WI38 (cell line): ENCODE measurements at regions not wholly inside any gene's neighbourhood (a gene's known extent, or its start where the extent isn't known, plus 50 kb on each side); places are given as distances from the start of the nearest gene placed in this dataset.
"Not testable (repeated sequence)": the region's sequence is repeated elsewhere in the genome, so short reads cannot be mapped to it uniquely, and the experiment has no call there.

ENCODE experiments used
- H3K4me3 ChIP-seq: 2 replicates; pipeline ENCODE4 v1.5.1; 2011; ENCODE audit warnings: low read depth, mild to moderate bottlenecking, control low read depth, low read length
- TF ChIP-seq, protein P1 (sequence below): IDR thresholded peaks from 2 replicates; pipeline ENCODE4 v1.5.1; 2012; ENCODE audit warnings: low read depth, mild to moderate bottlenecking, control low read depth, low read length

DNA sequence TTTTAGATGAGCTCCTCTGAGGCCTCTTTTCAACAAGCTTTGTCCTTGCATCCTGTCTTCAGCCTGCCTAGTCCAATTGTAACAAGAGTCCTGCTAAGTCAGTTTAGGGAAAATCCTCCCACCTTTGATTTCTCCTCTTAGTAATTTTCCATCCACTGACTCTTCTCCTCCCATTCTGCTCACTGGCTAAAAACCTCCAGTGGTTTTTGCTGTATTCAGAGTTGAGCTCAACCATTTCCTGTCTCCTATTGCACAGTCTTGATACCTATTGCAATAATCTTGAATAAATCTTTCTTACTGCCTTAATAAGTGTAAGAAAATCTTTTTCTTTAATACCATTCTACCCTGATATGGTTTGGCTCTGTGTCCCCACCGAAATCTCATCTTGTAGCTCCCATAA, 117.8 kb upstream of the ENPP6 start:
- TF ChIP-seq, protein P1, sequence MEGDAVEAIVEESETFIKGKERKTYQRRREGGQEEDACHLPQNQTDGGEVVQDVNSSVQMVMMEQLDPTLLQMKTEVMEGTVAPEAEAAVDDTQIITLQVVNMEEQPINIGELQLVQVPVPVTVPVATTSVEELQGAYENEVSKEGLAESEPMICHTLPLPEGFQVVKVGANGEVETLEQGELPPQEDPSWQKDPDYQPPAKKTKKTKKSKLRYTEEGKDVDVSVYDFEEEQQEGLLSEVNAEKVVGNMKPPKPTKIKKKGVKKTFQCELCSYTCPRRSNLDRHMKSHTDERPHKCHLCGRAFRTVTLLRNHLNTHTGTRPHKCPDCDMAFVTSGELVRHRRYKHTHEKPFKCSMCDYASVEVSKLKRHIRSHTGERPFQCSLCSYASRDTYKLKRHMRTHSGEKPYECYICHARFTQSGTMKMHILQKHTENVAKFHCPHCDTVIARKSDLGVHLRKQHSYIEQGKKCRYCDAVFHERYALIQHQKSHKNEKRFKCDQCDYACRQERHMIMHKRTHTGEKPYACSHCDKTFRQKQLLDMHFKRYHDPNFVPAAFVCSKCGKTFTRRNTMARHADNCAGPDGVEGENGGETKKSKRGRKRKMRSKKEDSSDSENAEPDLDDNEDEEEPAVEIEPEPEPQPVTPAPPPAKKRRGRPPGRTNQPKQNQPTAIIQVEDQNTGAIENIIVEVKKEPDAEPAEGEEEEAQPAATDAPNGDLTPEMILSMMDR = no peak
- no peak overlapping the region for H3K4me3 ChIP-seq

GRCh38 chr4:184333446-184333845, 115.8 kb upstream of the ENPP6 start:
- H3K4me3 ChIP-seq = not testable (repeated sequence)

- H3K4me3 ChIP-seq = no peak overlapping the region
- TF ChIP-seq, protein P1 = no peak
Observed at GRCh38 chr4:184331268-184331995, 113.8 kb upstream of the ENPP6 start.

- H3K4me3 ChIP-seq = not testable (repeated sequence)
Observed at GRCh38 chr4:184330517-184331094, 112.9 kb upstream of the ENPP6 start.

GRCh38 chr4:184329659-184330400, 112.2 kb upstream of the ENPP6 start:
- no peak overlapping the region for H3K4me3 ChIP-seq
- TF ChIP-seq, protein P1 = no peak

- TF ChIP-seq, protein P1 = no peak
Observed at GRCh38 chr4:184329235-184329634, 111.6 kb upstream of the ENPP6 start.

GRCh38 chr4:184328022-184328736, 110.5 kb upstream of the ENPP6 start:
- H3K4me3 ChIP-seq = no peak overlapping the region
- TF ChIP-seq, protein P1 = no peak

More at GRCh38 chr4:184329235-184329634, 111.6 kb upstream of the ENPP6 start:
- H3K4me3 ChIP-seq = no peak overlapping the region
